H9 (cell line): ENCODE measurements at regions not wholly inside any gene's neighbourhood (a gene's known extent, or its start where the extent isn't known, plus 50 kb on each side); places are given as distances from the start of the nearest gene placed in this dataset.

Experiments
- DNase-seq: peaks from one replicate; pipeline ENCODE4 v3.0.0-alpha.2; 2017
- H2AFZ ChIP-seq: one replicate; pipeline ENCODE4 v1.6.1; 2013; ENCODE audit warnings: mild to moderate bottlenecking, low read length, control low read depth, moderate library complexity
- H2AK5ac ChIP-seq: 2 replicates; pipeline ENCODE4 v1.6.1; 2013; ENCODE audit warnings: low read length, control low read depth, mixed read lengths; ENCODE audit not compliant: insufficient read length
- H2BK120ac ChIP-seq: one replicate; pipeline ENCODE4 v1.6.1; 2013; ENCODE audit warnings: low read depth, mild to moderate bottlenecking, low read length, control low read depth, inconsistent platforms; ENCODE audit not compliant: poor library complexity, severe bottlenecking
- H2BK12ac ChIP-seq: 2 replicates; pipeline ENCODE4 v1.6.1; 2013; ENCODE audit warnings: low read length, control low read depth, mixed read lengths, low read depth; ENCODE audit not compliant: insufficient read length
- H2BK15ac ChIP-seq: 2 replicates; pipeline ENCODE4 v1.6.1; 2013; ENCODE audit warnings: low read depth, low read length, control low read depth
- H2BK20ac ChIP-seq: one replicate; pipeline ENCODE4 v1.6.1; 2013; ENCODE audit warnings: low read depth, mild to moderate bottlenecking, low read length, control low read depth, inconsistent platforms; ENCODE audit not compliant: poor library complexity, severe bottlenecking
- H2BK5ac ChIP-seq: 2 replicates; pipeline ENCODE4 v1.6.1; 2013; ENCODE audit warnings: low read length, control low read depth, mixed read lengths; ENCODE audit not compliant: insufficient read length
- H3K14ac ChIP-seq: 2 replicates; pipeline ENCODE4 v1.6.1; 2013; ENCODE audit warnings: low read length, control low read depth; ENCODE audit not compliant: insufficient read depth
- H3K18ac ChIP-seq: 2 replicates; pipeline ENCODE4 v1.6.1; 2013; ENCODE audit warnings: low read depth, mild to moderate bottlenecking, mixed read lengths, low read length, control low read depth; ENCODE audit not compliant: insufficient read length
- H3K23ac ChIP-seq: 2 replicates; pipeline ENCODE4 v1.6.1; 2013; ENCODE audit warnings: low read length, control low read depth, mixed read lengths, low read depth; ENCODE audit not compliant: insufficient read length
- H3K23me2 ChIP-seq: 2 replicates; pipeline ENCODE4 v1.6.1; 2013; ENCODE audit warnings: low read depth, mild to moderate bottlenecking, mixed read lengths, low read length, control low read depth; ENCODE audit not compliant: insufficient read length, poor library complexity, severe bottlenecking
- H3K27ac ChIP-seq: 2 replicates; pipeline ENCODE4 v1.5.1; 2013; ENCODE audit warnings: low read length, control low read depth, mixed read lengths, low read depth; ENCODE audit not compliant: insufficient read length
- H3K27me3 ChIP-seq: 2 replicates; pipeline ENCODE4 v1.6.1; 2013; ENCODE audit warnings: low read length, control low read depth, inconsistent platforms; ENCODE audit not compliant: insufficient read depth
- H3K4ac ChIP-seq: 2 replicates; pipeline ENCODE4 v1.6.1; 2013; ENCODE audit warnings: low read depth, mild to moderate bottlenecking, control low read depth, inconsistent platforms, low read length, moderate library complexity
- H3K4me1 ChIP-seq: 2 replicates; pipeline ENCODE4 v1.6.1; 2013; ENCODE audit warnings: low read length, control low read depth, inconsistent platforms; ENCODE audit not compliant: insufficient read depth
- H3K4me2 ChIP-seq: 2 replicates; pipeline ENCODE4 v1.6.1; 2013; ENCODE audit warnings: low read length, control low read depth, mixed read lengths; ENCODE audit not compliant: insufficient read length, insufficient read depth
- H3K56ac ChIP-seq: 2 replicates; pipeline ENCODE4 v1.6.1; 2013; ENCODE audit warnings: low read depth, mild to moderate bottlenecking, mixed read lengths, low read length, control low read depth; ENCODE audit not compliant: insufficient read length
- H3K79me1 ChIP-seq: 2 replicates; pipeline ENCODE4 v1.6.1; 2013; ENCODE audit warnings: low read depth, mild to moderate bottlenecking, moderate library complexity, low read length, control low read depth, inconsistent platforms; ENCODE audit not compliant: insufficient read depth, poor library complexity, severe bottlenecking
- H3K79me2 ChIP-seq: 2 replicates; pipeline ENCODE4 v1.6.1; 2013; ENCODE audit warnings: low read length, control low read depth, inconsistent platforms; ENCODE audit not compliant: insufficient read depth
- H3K9ac ChIP-seq: 2 replicates; pipeline ENCODE4 v1.6.1; 2013; ENCODE audit warnings: low read length, control low read depth, mixed read lengths; ENCODE audit not compliant: insufficient read length; ENCODE audit errors: extremely low read depth
- H3K9me3 ChIP-seq: one replicate; pipeline ENCODE4 v1.6.1; 2013; ENCODE audit warnings: low read depth, low read length, inconsistent platforms; ENCODE audit not compliant: control insufficient read depth
- H3T11ph ChIP-seq: one replicate; pipeline ENCODE4 v1.6.1; 2013; ENCODE audit warnings: mild to moderate bottlenecking, low read length, control low read depth, inconsistent platforms
- H4K20me1 ChIP-seq: one replicate; pipeline ENCODE4 v1.6.1; 2013; ENCODE audit not compliant: control insufficient read depth, insufficient read length, insufficient read depth
- H4K5ac ChIP-seq: 2 replicates; pipeline ENCODE4 v1.6.1; 2013; ENCODE audit warnings: low read depth, mild to moderate bottlenecking, mixed read lengths, low read length, control low read depth; ENCODE audit not compliant: insufficient read length
- H4K8ac ChIP-seq: replicated peaks from 2 replicates; pipeline ENCODE4 v1.6.1; 2013; ENCODE audit warnings: low read length, control low read depth, mixed read lengths, low read depth; ENCODE audit not compliant: insufficient read length
- H4K91ac ChIP-seq: 2 replicates; pipeline ENCODE4 v1.6.1; 2013; ENCODE audit warnings: low read depth, mild to moderate bottlenecking, moderate library complexity, mixed read lengths, low read length, control low read depth; ENCODE audit not compliant: insufficient read length
- H3K27ac Mint-ChIP-seq, 3 experiments: 2 replicates in 2 of 3; 3 replicates in 1 of 3; pipeline ENCODE4 v1.8.0; 2020 to 2021; ENCODE audit warnings: mixed read lengths in 3 of 3, mild to moderate bottlenecking in 1 of 3, moderate library complexity in 1 of 3
- H3K27me3 Mint-ChIP-seq: 2 replicates; pipeline ENCODE4 v1.8.0; 2021; ENCODE audit warnings: low read depth, mild to moderate bottlenecking, moderate library complexity, mixed read lengths
- H3K36me3 Mint-ChIP-seq, 3 experiments: 2 replicates in 2 of 3; 3 replicates in 1 of 3; pipeline ENCODE4 v1.8.0; 2020 to 2021; ENCODE audit warnings: low read depth in 3 of 3, mixed read lengths in 3 of 3; ENCODE audit not compliant: insufficient read depth in 1 of 3
- H3K4me1 Mint-ChIP-seq, 2 experiments: 2 replicates each; pipeline ENCODE4 v1.8.0; 2020; ENCODE audit warnings: mixed read lengths in 2 of 2
- H3K4me3 Mint-ChIP-seq, 2 experiments: 2 replicates in 1 of 2; 3 replicates in 1 of 2; pipeline ENCODE4 v1.8.0; 2020 to 2021; ENCODE audit warnings: mild to moderate bottlenecking in 2 of 2, mixed read lengths in 2 of 2, moderate library complexity in 1 of 2
- H3K9me3 Mint-ChIP-seq, 2 experiments: 2 replicates in 1 of 2; 3 replicates in 1 of 2; pipeline ENCODE4 v1.8.0; 2020; ENCODE audit warnings: mild to moderate bottlenecking in 2 of 2, mixed read lengths in 2 of 2, moderate library complexity in 1 of 2
- WGBS: extraction: QIAGEN DNeasy Blood & Tissue Kit; methylation state at CpG from one replicate; pipeline ENCODE4 v1.1.7; 2013; ENCODE audit warnings: missing lambda C conversion rate, low lambda C conversion rate, mixed read lengths; ENCODE audit not compliant: insufficient read length; ENCODE audit errors: extremely low coverage; 5-methylcytosine and 5-hydroxymethylcytosine counted together
- TF ChIP-seq, protein P1 (sequence below): fragments of 200-600 bp; sonication (generic); conservative IDR thresholded peaks from 3 replicates; pipeline ENCODE4 v1.8.0; 2021; ENCODE audit warnings: antibody characterized with exemption, mild to moderate bottlenecking

DNA sequence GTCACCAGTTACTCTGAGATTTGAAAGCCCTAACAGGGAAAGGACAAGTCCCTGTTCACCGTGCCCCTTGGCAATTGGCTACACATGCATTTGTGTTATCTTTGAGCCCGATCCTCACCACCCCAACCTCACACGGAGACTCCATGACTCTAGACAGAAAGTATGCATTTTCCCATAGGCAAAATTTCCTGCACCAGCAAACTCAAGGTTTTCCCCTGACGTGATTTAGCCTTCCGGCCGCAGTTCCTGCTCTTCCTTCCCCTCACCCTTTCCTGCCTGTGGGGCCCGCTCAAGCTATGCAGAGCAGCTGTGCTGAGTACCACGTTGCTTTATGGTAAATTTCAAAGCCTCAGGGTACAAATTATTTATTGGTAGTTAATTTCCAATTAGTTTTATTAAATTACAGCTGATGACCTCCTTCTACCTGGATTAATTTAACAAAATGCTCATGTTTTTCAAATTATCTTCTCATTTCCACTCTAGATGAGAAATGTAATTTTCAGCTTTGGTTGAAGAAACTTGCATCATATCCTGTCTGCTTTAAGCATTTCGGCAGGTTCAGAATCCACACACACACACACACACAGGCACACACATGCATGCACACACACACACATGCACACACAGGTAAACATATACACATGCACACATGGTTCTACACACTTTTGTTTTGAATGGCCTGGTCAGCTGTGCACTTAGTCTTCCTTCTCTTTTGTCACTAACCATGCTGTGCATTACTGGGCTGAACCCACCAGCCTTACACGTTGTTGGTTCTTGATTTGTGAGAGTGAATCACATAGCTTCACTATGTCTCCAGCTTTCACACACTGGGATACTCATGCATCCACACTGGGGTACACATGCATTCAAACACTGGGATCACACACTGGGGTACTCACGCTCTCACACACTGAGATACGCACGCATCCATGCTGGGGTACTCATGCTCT, 283.1 kb upstream of the PITRM1 start:
- Histone ChIP-seq H3K27ac (no peak overlapping the region), H2BK120ac (no peak overlapping the region), H2BK12ac (no peak overlapping the region), H3K4me1 (peaks cover 11% of the 10 kb centered on the region; the same call in 1 of the 2 replicates), H2BK20ac (no peak overlapping the region), H2AFZ (no peak overlapping the region), H3K27me3 (no peaks in the 10 kb centered on the region), H3K18ac (peak overlapping the region; percentile 44), H2BK15ac (no peak overlapping the region), H3K23me2 (no peaks in the 10 kb centered on the region), H4K8ac (no peak overlapping the region), H4K5ac (no peak overlapping the region), H4K20me1 (no peaks in the 10 kb centered on the region), H3K14ac (no peak overlapping the region), H3T11ph (no peak overlapping the region), H3K9me3 (no peaks in the 10 kb centered on the region), H3K4me2 (no peak overlapping the region), H3K56ac (peak overlapping the region; percentile 16), H3K9ac (no peak overlapping the region), H3K79me2 (no peaks in the 10 kb centered on the region), H3K23ac (no peak overlapping the region), H2AK5ac (no peak overlapping the region), H3K4ac (no peak overlapping the region), H2BK5ac (no peak overlapping the region), H4K91ac (no peak overlapping the region), H3K79me1 (no peaks in the 10 kb centered on the region)
- Mint-ChIP-seq H3K27ac (peak overlapping the region; percentile 18 to 75 (median 49); a peak in 5 of 7 replicates), H3K4me1 (peaks cover 23 to 34% of the 10 kb centered on the region in 2 experiments), H3K36me3 (peaks cover 2 to 24% (median 10%) of the 10 kb centered on the region in 3 experiments; a peak in 5 of 7 replicates), H3K9me3 (peaks cover 24 to 29% of the 10 kb centered on the region in 2 experiments; a peak in 4 of 5 replicates), H3K4me3 (no peak overlapping the region), H3K27me3 (peaks cover 2% of the 10 kb centered on the region; the same call in 1 of the 2 replicates)
- WGBS, result no CpG with 5 or more reads among the region's 13 CpGs
- TF ChIP-seq, protein P1, sequence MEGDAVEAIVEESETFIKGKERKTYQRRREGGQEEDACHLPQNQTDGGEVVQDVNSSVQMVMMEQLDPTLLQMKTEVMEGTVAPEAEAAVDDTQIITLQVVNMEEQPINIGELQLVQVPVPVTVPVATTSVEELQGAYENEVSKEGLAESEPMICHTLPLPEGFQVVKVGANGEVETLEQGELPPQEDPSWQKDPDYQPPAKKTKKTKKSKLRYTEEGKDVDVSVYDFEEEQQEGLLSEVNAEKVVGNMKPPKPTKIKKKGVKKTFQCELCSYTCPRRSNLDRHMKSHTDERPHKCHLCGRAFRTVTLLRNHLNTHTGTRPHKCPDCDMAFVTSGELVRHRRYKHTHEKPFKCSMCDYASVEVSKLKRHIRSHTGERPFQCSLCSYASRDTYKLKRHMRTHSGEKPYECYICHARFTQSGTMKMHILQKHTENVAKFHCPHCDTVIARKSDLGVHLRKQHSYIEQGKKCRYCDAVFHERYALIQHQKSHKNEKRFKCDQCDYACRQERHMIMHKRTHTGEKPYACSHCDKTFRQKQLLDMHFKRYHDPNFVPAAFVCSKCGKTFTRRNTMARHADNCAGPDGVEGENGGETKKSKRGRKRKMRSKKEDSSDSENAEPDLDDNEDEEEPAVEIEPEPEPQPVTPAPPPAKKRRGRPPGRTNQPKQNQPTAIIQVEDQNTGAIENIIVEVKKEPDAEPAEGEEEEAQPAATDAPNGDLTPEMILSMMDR, result no peak
- no peak for DNase-seq
